ENCODE measurements at regions not wholly inside any gene's neighbourhood (a gene's known extent, or its start where the extent isn't known, plus 50 kb on each side); places are given as distances from the start of the nearest gene placed in this dataset.

DNA sequence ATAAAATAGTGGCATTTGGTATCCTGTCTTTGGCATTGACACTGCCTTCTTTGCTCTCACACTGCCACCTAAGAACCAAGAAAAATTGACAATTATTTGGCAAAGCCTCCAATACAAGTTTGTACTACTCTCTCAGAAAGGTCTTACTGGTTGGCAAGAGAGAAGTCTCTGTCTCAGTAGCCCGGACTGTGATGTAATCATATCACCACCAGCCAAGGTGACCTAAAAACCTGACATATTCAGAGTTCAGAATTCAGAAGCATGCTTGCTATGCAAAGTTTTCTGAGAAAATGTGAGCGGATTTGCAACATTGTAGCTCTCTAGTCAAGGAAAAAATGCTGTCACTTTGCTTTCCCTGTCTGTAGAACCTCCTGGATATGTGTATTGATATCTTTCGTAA, 196.0 kb downstream of the CDH7 start:
- no peak for TF ChIP-seq EZH2 (IDR thresholded peaks at IDR 0.05; ENCODE audit: borderline replicate concordance, low read length)
- TF ChIP-seq, protein P1, sequence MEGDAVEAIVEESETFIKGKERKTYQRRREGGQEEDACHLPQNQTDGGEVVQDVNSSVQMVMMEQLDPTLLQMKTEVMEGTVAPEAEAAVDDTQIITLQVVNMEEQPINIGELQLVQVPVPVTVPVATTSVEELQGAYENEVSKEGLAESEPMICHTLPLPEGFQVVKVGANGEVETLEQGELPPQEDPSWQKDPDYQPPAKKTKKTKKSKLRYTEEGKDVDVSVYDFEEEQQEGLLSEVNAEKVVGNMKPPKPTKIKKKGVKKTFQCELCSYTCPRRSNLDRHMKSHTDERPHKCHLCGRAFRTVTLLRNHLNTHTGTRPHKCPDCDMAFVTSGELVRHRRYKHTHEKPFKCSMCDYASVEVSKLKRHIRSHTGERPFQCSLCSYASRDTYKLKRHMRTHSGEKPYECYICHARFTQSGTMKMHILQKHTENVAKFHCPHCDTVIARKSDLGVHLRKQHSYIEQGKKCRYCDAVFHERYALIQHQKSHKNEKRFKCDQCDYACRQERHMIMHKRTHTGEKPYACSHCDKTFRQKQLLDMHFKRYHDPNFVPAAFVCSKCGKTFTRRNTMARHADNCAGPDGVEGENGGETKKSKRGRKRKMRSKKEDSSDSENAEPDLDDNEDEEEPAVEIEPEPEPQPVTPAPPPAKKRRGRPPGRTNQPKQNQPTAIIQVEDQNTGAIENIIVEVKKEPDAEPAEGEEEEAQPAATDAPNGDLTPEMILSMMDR (IDR thresholded peaks at IDR 0.05; ENCODE audit: low read length) = no peak

Data from OCI-LY1 (cell line).